OCI-LY3 (cell line): ENCODE measurements at regions not wholly inside any gene's neighbourhood (a gene's known extent, or its start where the extent isn't known, plus 50 kb on each side); places are given as distances from the start of the nearest gene placed in this dataset.

ENCODE experiments used
- CTCF ChIP-seq: fragments of 200-600, 300-600 bp; sonication (generic); IDR thresholded peaks from 2 replicates; pipeline ENCODE4 v1.5.1; 2014; ENCODE audit warnings: antibody characterized with exemption, low read length, low read depth
- EZH2phosphoT487 ChIP-seq: fragments of 200-600 bp; shearing (Covaris generic); IDR thresholded peaks from 2 replicates; pipeline ENCODE4 v1.6.1; 2018; ENCODE audit warnings: antibody characterized with exemption, mixed run types, low read depth

- TF ChIP-seq CTCF (no peak), EZH2phosphoT487 (no peak)
Measured at GRCh38 chr5:68467208-68467607, 251.7 kb downstream of the PIK3R1 start.
